ENCODE measurements at regions not wholly inside any gene's neighbourhood (a gene's known extent, or its start where the extent isn't known, plus 50 kb on each side); places are given as distances from the start of the nearest gene placed in this dataset.

DNA sequence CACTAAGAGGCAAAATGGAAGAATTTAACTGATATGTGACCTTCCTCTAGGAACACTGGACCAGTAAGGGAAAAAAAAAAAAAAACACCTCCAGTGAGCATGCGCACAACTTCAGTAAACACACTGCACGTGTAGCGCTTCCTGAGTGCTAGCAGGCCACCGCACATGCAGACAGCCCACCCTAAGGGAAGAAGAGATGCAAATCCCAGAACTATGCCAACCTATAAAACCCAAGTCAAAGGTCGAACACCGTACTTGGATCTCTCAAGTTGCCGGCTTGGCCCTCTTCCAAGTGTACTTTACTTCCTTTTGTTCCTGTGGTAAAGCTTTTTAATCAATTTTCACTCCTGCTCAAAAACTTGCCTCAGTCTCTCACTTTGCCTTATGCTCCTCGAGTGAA lies 64.5 kb upstream of the CADPS start:
- DNase-seq (ENCODE audit: low spot score in 2 of 2) = no peak
- no peaks in the 10 kb centered on the region for H3K36me3 ChIP-seq
- H3K27ac ChIP-seq = no peak overlapping the region
- H3K4me1 ChIP-seq = no peaks in the 10 kb centered on the region
- H3K4me3 ChIP-seq = no peak overlapping the region
- TF ChIP-seq, protein P1, sequence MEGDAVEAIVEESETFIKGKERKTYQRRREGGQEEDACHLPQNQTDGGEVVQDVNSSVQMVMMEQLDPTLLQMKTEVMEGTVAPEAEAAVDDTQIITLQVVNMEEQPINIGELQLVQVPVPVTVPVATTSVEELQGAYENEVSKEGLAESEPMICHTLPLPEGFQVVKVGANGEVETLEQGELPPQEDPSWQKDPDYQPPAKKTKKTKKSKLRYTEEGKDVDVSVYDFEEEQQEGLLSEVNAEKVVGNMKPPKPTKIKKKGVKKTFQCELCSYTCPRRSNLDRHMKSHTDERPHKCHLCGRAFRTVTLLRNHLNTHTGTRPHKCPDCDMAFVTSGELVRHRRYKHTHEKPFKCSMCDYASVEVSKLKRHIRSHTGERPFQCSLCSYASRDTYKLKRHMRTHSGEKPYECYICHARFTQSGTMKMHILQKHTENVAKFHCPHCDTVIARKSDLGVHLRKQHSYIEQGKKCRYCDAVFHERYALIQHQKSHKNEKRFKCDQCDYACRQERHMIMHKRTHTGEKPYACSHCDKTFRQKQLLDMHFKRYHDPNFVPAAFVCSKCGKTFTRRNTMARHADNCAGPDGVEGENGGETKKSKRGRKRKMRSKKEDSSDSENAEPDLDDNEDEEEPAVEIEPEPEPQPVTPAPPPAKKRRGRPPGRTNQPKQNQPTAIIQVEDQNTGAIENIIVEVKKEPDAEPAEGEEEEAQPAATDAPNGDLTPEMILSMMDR (IDR thresholded peaks at IDR 0.05) = no peak
- no peaks in the 10 kb centered on the region for H3K9me3 ChIP-seq
- H3K27me3 ChIP-seq = no peaks in the 10 kb centered on the region
- intact Hi-C loops (cut with DNase I) = no loop called here

DNA sequence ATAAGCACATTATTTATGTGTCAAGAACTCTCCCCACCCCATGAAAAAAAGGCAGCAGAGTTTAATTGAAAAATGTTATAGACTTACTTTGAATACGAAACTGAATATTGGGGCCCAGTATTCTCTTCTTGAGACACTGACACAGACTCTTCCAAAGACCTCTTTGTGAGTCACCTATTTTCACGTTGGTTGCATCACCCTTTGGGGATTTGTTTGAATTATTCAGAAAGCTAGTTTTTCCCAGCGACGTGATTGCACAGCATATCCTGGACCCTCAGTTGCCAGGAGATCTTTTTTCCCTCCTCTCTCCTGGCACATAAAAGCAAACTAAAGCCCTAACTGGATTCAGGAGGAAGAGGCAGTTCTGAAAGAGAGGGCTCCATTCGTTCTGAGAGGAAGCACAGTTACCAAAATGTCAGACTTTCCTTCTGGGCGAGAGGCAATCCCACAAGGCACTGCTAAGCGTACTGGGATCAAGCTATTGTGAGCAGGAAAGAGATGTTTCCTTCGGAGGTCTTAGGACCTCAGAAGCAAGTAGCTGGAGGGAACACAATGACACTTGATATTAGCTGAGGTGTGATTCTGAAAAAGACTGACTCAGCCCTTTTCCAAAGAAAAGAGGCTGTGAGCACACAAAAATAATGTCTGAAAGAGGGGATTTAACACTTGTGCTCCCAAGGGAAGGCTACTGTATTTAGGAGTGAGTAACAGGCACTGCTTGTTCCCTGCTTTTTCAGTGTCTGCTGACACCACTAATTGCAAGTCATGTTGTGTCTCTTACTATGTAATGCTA lies 65.8 kb upstream of the CADPS start:
- Histone ChIP-seq H3K9me3 (no peaks in the 10 kb centered on the region), H3K4me1 (no peaks in the 10 kb centered on the region), H3K36me3 (no peaks in the 10 kb centered on the region), H3K4me3 (no peak overlapping the region), H3K27me3 (no peaks in the 10 kb centered on the region), H3K27ac (no peak overlapping the region)
- DNase-seq (ENCODE audit: low spot score in 2 of 2) = no peak
- intact Hi-C loops (cut with DNase I) = no loop called here
- TF ChIP-seq, protein P1 (IDR thresholded peaks at IDR 0.05) = no peak

DNA sequence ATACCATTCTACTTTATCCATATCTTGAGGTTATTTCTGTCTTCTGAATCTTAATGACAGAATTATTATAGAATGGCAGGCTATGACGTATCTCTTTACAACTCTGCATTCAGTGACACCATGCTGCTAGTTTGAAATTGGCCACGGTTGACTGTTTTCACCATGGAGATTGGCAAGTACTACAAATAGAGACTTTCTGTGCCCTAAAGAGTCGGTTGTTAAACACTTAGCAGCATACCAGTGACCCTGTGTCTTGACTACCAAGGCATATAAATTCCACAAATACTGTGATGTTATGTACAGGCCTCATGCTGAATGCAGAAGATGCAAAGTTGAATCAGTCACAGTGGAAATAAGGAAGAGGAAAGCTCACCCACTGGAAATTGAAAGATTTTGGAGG lies 67.0 kb upstream of the CADPS start:
- H3K4me1 ChIP-seq = no peaks in the 10 kb centered on the region
- TF ChIP-seq, protein P1 (IDR thresholded peaks at IDR 0.05) = no peak
- no peak for DNase-seq (ENCODE audit: low spot score in 2 of 2)

DNA sequence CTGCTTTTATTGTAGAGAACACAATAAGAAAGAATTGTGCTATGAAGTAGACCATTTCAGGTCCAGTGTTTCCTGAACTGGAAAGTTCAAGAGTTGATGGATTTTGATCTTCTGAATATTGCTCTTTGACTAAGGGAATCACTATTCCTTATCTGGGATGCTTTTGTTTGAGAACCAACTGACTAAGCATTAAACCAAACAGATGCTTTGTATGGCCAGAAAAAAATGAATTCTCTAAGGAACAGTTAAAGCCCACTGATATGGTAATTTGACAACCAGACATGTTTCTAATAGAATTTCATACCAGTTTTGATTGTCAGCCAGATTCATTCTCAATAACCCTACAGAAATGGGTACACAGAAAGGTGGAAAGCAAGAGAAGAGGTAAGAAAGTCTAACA lies 67.5 kb upstream of the CADPS start:
- no peak overlapping the region for H3K4me3 ChIP-seq
- DNase-seq (ENCODE audit: low spot score in 2 of 2) = no peak
- no peaks in the 10 kb centered on the region for H3K36me3 ChIP-seq
- TF ChIP-seq, protein P1 (IDR thresholded peaks at IDR 0.05) = no peak
- no peak overlapping the region for H3K27ac ChIP-seq
- H3K9me3 ChIP-seq = no peaks in the 10 kb centered on the region
- intact Hi-C loops (cut with DNase I) = no loop called here
- no peaks in the 10 kb centered on the region for H3K4me1 ChIP-seq
- H3K27me3 ChIP-seq = no peaks in the 10 kb centered on the region

More for the DNA sequence above, 67.0 kb upstream of the CADPS start:
- Histone ChIP-seq H3K27me3 (no peaks in the 10 kb centered on the region), H3K9me3 (no peaks in the 10 kb centered on the region), H3K27ac (no peak overlapping the region), H3K4me3 (no peak overlapping the region), H3K36me3 (no peaks in the 10 kb centered on the region)
- intact Hi-C loops (cut with DNase I) = no loop called here

DNA sequence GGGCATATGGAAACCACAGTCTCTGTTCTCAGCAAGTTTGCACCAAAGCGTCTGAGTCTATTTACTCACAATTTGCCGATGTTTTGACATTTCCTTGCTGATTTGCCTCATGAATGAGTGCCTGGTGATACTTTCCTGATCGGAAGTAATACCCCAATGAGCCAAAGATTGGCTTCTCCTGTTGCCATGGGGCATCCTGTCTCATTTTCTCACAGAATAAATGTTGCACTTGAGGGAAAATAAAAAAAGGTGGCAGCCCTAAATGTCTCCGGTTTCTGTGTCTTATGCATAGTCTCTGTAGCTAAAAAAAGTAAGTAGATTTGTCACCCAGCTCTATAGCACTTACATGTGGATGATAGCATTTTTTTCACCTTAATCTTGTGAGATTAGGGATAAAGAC lies 73.7 kb upstream of the CADPS start:
- Histone ChIP-seq H3K27ac (no peak overlapping the region), H3K4me1 (no peaks in the 10 kb centered on the region), H3K4me3 (no peak overlapping the region), H3K27me3 (no peaks in the 10 kb centered on the region), H3K9me3 (no peaks in the 10 kb centered on the region), H3K36me3 (no peaks in the 10 kb centered on the region)
- intact Hi-C loops (cut with DNase I) = no loop called here
- no peak for DNase-seq (ENCODE audit: low spot score in 2 of 2)
- TF ChIP-seq, protein P1 (IDR thresholded peaks at IDR 0.05) = no peak
